HEK293T (cell line): ENCODE measurements at regions not wholly inside any gene's neighbourhood (a gene's known extent, or its start where the extent isn't known, plus 50 kb on each side); places are given as distances from the start of the nearest gene placed in this dataset.
A peak's percentile ranks its signal among the peaks of the same experiment; 100 is the strongest.

Experiments used
- CTCF ChIA-PET: fragments of 350-600 bp; formaldehyde crosslinking; extraction: SDS; loops from one replicate; lab custom pipeline; 2021; ENCODE audit warnings: antibody characterized with exemption, inconsistent platforms; lab: Yijun Ruan, JAX
- POLR2A ChIA-PET: fragments of 350-600 bp; formaldehyde crosslinking; extraction: SDS; loops from one replicate; lab custom pipeline; 2020; ENCODE audit warnings: antibody characterized with exemption, inconsistent platforms; lab: Yijun Ruan, JAX
- DNase-seq: peaks from one replicate; pipeline ENCODE4 v3.0.0; 2012; ENCODE audit warnings: mixed read lengths; ENCODE audit errors: extremely low spot score
- ARNT ChIP-seq: fragments of 450-650 bp; IDR thresholded peaks from 2 replicates; pipeline ENCODE4 v1.6.1; 2017; ENCODE audit warnings: mild to moderate bottlenecking
- BHLHE40 ChIP-seq: fragments of 450-650 bp; IDR thresholded peaks from 2 replicates; pipeline ENCODE4 v1.6.1; 2016; ENCODE audit warnings: mild to moderate bottlenecking, moderate library complexity, borderline replicate concordance
- CTBP1 ChIP-seq: fragments of 450-650 bp; IDR thresholded peaks from 2 replicates; pipeline ENCODE4 v1.6.1; 2016; ENCODE audit warnings: borderline replicate concordance
- ELF4 ChIP-seq: fragments of 450-650 bp; IDR thresholded peaks from 2 replicates; pipeline ENCODE4 v1.6.1; 2017; ENCODE audit warnings: antibody characterized with exemption
- FOXA1 ChIP-seq: fragments of 450-650 bp; IDR thresholded peaks from 2 replicates; pipeline ENCODE4 v1.6.1; 2016; ENCODE audit warnings: mild to moderate bottlenecking
- FOXK2 ChIP-seq: fragments of 450-650 bp; IDR thresholded peaks from 2 replicates; pipeline ENCODE4 v1.6.1; 2016; ENCODE audit warnings: mild to moderate bottlenecking
- FOXM1 ChIP-seq: fragments of 450-650 bp; IDR thresholded peaks from 2 replicates; pipeline ENCODE4 v1.6.1; 2017; ENCODE audit warnings: mild to moderate bottlenecking, borderline replicate concordance
- HDGF ChIP-seq: fragments of 450-650 bp; IDR thresholded peaks from 2 replicates; pipeline ENCODE4 v1.6.1; 2017; ENCODE audit warnings: antibody characterized with exemption, borderline replicate concordance
- L3MBTL2 ChIP-seq: fragments of 450-650 bp; conservative IDR thresholded peaks from 2 replicates; pipeline ENCODE4 v1.6.1; 2016; ENCODE audit warnings: mild to moderate bottlenecking
- LEF1 ChIP-seq: fragments of 450-650 bp; IDR thresholded peaks from 2 replicates; pipeline ENCODE4 v1.6.1; 2017; ENCODE audit warnings: mild to moderate bottlenecking, borderline replicate concordance
- NFRKB ChIP-seq: fragments of 450-650 bp; IDR thresholded peaks from 2 replicates; pipeline ENCODE4 v1.6.1; 2016; ENCODE audit warnings: mild to moderate bottlenecking, moderate library complexity
- PKNOX1 ChIP-seq: fragments of 450-650 bp; IDR thresholded peaks from 2 replicates; pipeline ENCODE4 v1.6.1; 2016
- SP1 ChIP-seq: fragments of 450-650 bp; IDR thresholded peaks from 2 replicates; pipeline ENCODE4 v1.6.1; 2017
- SUZ12 ChIP-seq: fragments of 450-650 bp; IDR thresholded peaks from 2 replicates; pipeline ENCODE4 v1.6.1; 2016; ENCODE audit warnings: mild to moderate bottlenecking
- TARDBP ChIP-seq: fragments of 450-650 bp; IDR thresholded peaks from 2 replicates; pipeline ENCODE4 v1.6.1; 2016
- ZNF384 ChIP-seq: fragments of 450-650 bp; IDR thresholded peaks from 2 replicates; pipeline ENCODE4 v1.6.1; 2016

GRCh38 chr19:29263305-29264135, 50.6 kb upstream of the UQCRFS1 start:
- peak; percentile 42 for DNase-seq
- CTCF ChIA-PET, result interaction anchor here (0.6 to 2.0 kb wide), 14 partner anchors 10 to 384 kb away, joined by 3 to 7 read pairs (median 3); no protein-coding TSS in a partner anchor
- POLR2A ChIA-PET, result no interaction called here
- no peak for TF ChIP-seq ARNT
- TF ChIP-seq PKNOX1, result no peak
- no peak for TF ChIP-seq ELF4
- no peak for TF ChIP-seq SP1
- TF ChIP-seq CTBP1, result no peak
- no peak for TF ChIP-seq ZNF384
- no peak for TF ChIP-seq NFRKB
- no peak for TF ChIP-seq FOXA1

- CTCF ChIA-PET, result interaction anchor here (1.4 kb wide), 1 partner anchor 263 kb away, joined by 7 read pairs; no protein-coding TSS in a partner anchor
- POLR2A ChIA-PET, result no interaction called here
- no peak for DNase-seq
- TF ChIP-seq FOXK2, result no peak
- no peak for TF ChIP-seq L3MBTL2
- no peak for TF ChIP-seq TARDBP
- TF ChIP-seq ELF4, result no peak
- TF ChIP-seq PKNOX1, result no peak
- TF ChIP-seq SP1, result no peak
- no peak for TF ChIP-seq SUZ12
- TF ChIP-seq FOXA1, result no peak
Measured at GRCh38 chr19:29264897-29265296, 51.9 kb upstream of the UQCRFS1 start.

GRCh38 chr19:29265436-29265835, 52.5 kb upstream of the UQCRFS1 start:
- ChIA-PET POLR2A (no interaction called here), CTCF (no interaction called here)
- TF ChIP-seq TARDBP (no peak), FOXA1 (no peak), ELF4 (no peak), FOXK2 (no peak), PKNOX1 (no peak)
- no peak for DNase-seq

GRCh38 chr19:29266001-29266400, 53.0 kb upstream of the UQCRFS1 start:
- CTCF ChIA-PET, result no interaction called here

GRCh38 chr19:29266603-29267002, 53.7 kb upstream of the UQCRFS1 start:
- CTCF ChIA-PET, result no interaction called here
- POLR2A ChIA-PET, result no interaction called here
- no peak for TF ChIP-seq BHLHE40
- no peak for TF ChIP-seq FOXK2
- no peak for TF ChIP-seq ARNT
- TF ChIP-seq CTBP1, result no peak
- no peak for TF ChIP-seq TARDBP
- TF ChIP-seq FOXA1, result no peak
- TF ChIP-seq PKNOX1, result no peak
- no peak for TF ChIP-seq LEF1
- TF ChIP-seq FOXM1, result no peak
- TF ChIP-seq SUZ12, result no peak
- TF ChIP-seq ELF4, result no peak
- no peak for TF ChIP-seq ZNF384
- TF ChIP-seq NFRKB, result no peak
- no peak for TF ChIP-seq L3MBTL2
- TF ChIP-seq HDGF, result no peak
- TF ChIP-seq SP1, result no peak
- DNase-seq, result no peak

More at GRCh38 chr19:29266001-29266400, 53.0 kb upstream of the UQCRFS1 start:
- POLR2A ChIA-PET, result no interaction called here
- no peak for DNase-seq
- TF ChIP-seq SP1 (no peak), L3MBTL2 (no peak), TARDBP (no peak), NFRKB (no peak), PKNOX1 (no peak), BHLHE40 (no peak), LEF1 (no peak), ZNF384 (no peak), SUZ12 (no peak), ARNT (no peak), FOXA1 (no peak), FOXM1 (no peak), CTBP1 (no peak)

GRCh38 chr19:29267701-29268100, 54.8 kb upstream of the UQCRFS1 start:
- CTCF ChIA-PET, result interaction anchor here (0.6 kb wide), 1 partner anchor 227 kb away, joined by 3 read pairs; no protein-coding TSS in a partner anchor
- POLR2A ChIA-PET, result no interaction called here
- no peak for TF ChIP-seq LEF1
- no peak for TF ChIP-seq HDGF
- no peak for TF ChIP-seq L3MBTL2
- TF ChIP-seq ARNT, result no peak
- no peak for TF ChIP-seq TARDBP
- TF ChIP-seq FOXK2, result no peak
- TF ChIP-seq CTBP1, result no peak
- no peak for TF ChIP-seq ZNF384
- TF ChIP-seq SUZ12, result no peak
- TF ChIP-seq BHLHE40, result no peak
- no peak for TF ChIP-seq FOXA1
- no peak for TF ChIP-seq FOXM1
- no peak for DNase-seq
